OCI-LY7 (cell line): ENCODE measurements at regions not wholly inside any gene's neighbourhood (a gene's known extent, or its start where the extent isn't known, plus 50 kb on each side); places are given as distances from the start of the nearest gene placed in this dataset.

Source experiments
- BruUV-seq: library from RNA; stranded (reverse); fragments of 400-500 nt; replicated peaks from 2 replicates; lab custom pipeline; 2021; lab: Mats Ljungman, UMichigan
- CTCF ChIA-PET: fragments of 300-600 bp; sonication (Branson Sonifier 250); formaldehyde crosslinking; loops from one replicate; lab custom pipeline; 2022; ENCODE audit warnings: antibody characterized with exemption; ENCODE audit not compliant: unreplicated experiment; lab: Charles Lee
- POLR2A ChIA-PET: fragments of 300-600 bp; sonication (Branson Sonifier 250); formaldehyde crosslinking; loops from one replicate; lab custom pipeline; 2022; ENCODE audit warnings: antibody characterized with exemption; lab: Charles Lee
- DNase-seq: peaks from one replicate; pipeline ENCODE4 v3.0.0-alpha.2; 2015; ENCODE audit warnings: low spot score
- H2AFZ ChIP-seq: fragments of 200-600 bp; sonication (generic), shearing (Covaris generic); 2 replicates; pipeline ENCODE4 v1.6.1; 2014; ENCODE audit warnings: mild to moderate bottlenecking, antibody characterized with exemption, low read length, moderate library complexity
- H3K27ac ChIP-seq: fragments of 200-600 bp; sonication (generic); 2 replicates; pipeline ENCODE4 v1.5.1; 2014; ENCODE audit warnings: mixed run types, low read depth, mild to moderate bottlenecking, moderate library complexity, low read length, inconsistent platforms; ENCODE audit not compliant: poor library complexity, severe bottlenecking
- H3K36me3 ChIP-seq: fragments of 200-600 bp; sonication (generic); 2 replicates; pipeline ENCODE4 v1.6.1; 2014; ENCODE audit warnings: mild to moderate bottlenecking, antibody characterized with exemption, low read length, moderate library complexity, mixed read lengths; ENCODE audit not compliant: insufficient read depth
- H3K4me1 ChIP-seq: fragments of 200-600 bp; sonication (generic); 2 replicates; pipeline ENCODE4 v1.5.1; 2014; ENCODE audit warnings: mild to moderate bottlenecking, low read length; ENCODE audit not compliant: insufficient read depth, poor library complexity, severe bottlenecking
- H3K4me2 ChIP-seq: fragments of 200-600 bp; sonication (generic); 2 replicates; pipeline ENCODE4 v1.6.1; 2014; ENCODE audit warnings: mild to moderate bottlenecking, low read length
- H3K4me3 ChIP-seq: fragments of 200-600 bp; sonication (generic); 2 replicates; pipeline ENCODE4 v1.5.1; 2014; ENCODE audit warnings: mild to moderate bottlenecking, low read depth, low read length; ENCODE audit not compliant: poor library complexity, severe bottlenecking
- H3K79me2 ChIP-seq: fragments of 200-600 bp; sonication (generic); 2 replicates; pipeline ENCODE4 v1.6.1; 2016; ENCODE audit warnings: low read depth, mild to moderate bottlenecking, low read length, moderate library complexity, mixed read lengths; ENCODE audit not compliant: insufficient read depth
- H3K9me2 ChIP-seq: fragments of 200-600 bp; sonication (generic); 2 replicates; pipeline ENCODE4 v1.6.1; 2016; ENCODE audit warnings: mild to moderate bottlenecking, low read length, mixed read lengths; ENCODE audit not compliant: insufficient read depth
- H3K9me3 ChIP-seq: fragments of 200-600 bp; sonication (generic); 2 replicates; pipeline ENCODE4 v1.6.1; 2014; ENCODE audit warnings: mild to moderate bottlenecking, mixed run types, low read length, mixed read lengths
- H4K20me1 ChIP-seq: fragments of 200-600 bp; sonication (generic); 2 replicates; pipeline ENCODE4 v1.6.1; 2014; ENCODE audit warnings: mild to moderate bottlenecking, antibody characterized with exemption, low read length, moderate library complexity, mixed read lengths; ENCODE audit not compliant: insufficient read depth
- CTCF ChIP-seq: fragments of 200-600 bp; sonication (generic); conservative IDR thresholded peaks from 2 replicates; pipeline ENCODE4 v1.5.1; 2014; ENCODE audit warnings: mild to moderate bottlenecking, antibody characterized with exemption, low read length, moderate library complexity, mixed read lengths
- EZH2phosphoT487 ChIP-seq: fragments of 200-600 bp; sonication (generic); IDR thresholded peaks from 2 replicates; pipeline ENCODE4 v1.6.1; 2018; ENCODE audit warnings: low read depth, borderline replicate concordance, mild to moderate bottlenecking, mixed run types, antibody characterized with exemption, low read length, moderate library complexity, mixed read lengths
- intact Hi-C: fragments of 100-400 bp; cut with micrococcal nuclease; formaldehyde crosslinking; loops from one replicate; pipeline ENCODE4 v1.10.0; 2022; ENCODE audit not compliant: unreplicated experiment

GRCh38 chr7:33661430-33662160 lies 243.7 kb upstream of the BMPER start:
- TF ChIP-seq CTCF: no peak
- H3K9me2 ChIP-seq: no peaks in the 10 kb centered on the region
- no peaks in the 10 kb centered on the region for H3K79me2 ChIP-seq
- no peaks in the 10 kb centered on the region for H3K4me1 ChIP-seq
- no peak overlapping the region for H3K27ac ChIP-seq
- POLR2A ChIA-PET: no interaction called here
- H2AFZ ChIP-seq: no peak overlapping the region
- BruUV-seq: no TSS peak
- DNase-seq: no peak
- H3K36me3 ChIP-seq: no peaks in the 10 kb centered on the region
- no peaks in the 10 kb centered on the region for H4K20me1 ChIP-seq
- CTCF ChIA-PET: no interaction called here
- intact Hi-C loops: no loop called here
- H3K4me2 ChIP-seq: no peak overlapping the region
- H3K9me3 ChIP-seq: no peaks in the 10 kb centered on the region
- no peak overlapping the region for H3K4me3 ChIP-seq

- Histone ChIP-seq H3K9me2 (no peaks in the 10 kb centered on the region), H3K4me2 (no peak overlapping the region), H4K20me1 (no peaks in the 10 kb centered on the region), H3K27ac (no peak overlapping the region), H3K4me1 (peaks cover 8% of the 10 kb centered on the region), H3K36me3 (no peaks in the 10 kb centered on the region), H2AFZ (no peak overlapping the region), H3K9me3 (no peaks in the 10 kb centered on the region), H3K4me3 (no peak overlapping the region), H3K79me2 (no peaks in the 10 kb centered on the region)
- ChIA-PET POLR2A (no interaction called here), CTCF (no interaction called here)
- TF ChIP-seq CTCF: no peak
- no peak for TF ChIP-seq EZH2phosphoT487
- intact Hi-C loops: no loop called here
- BruUV-seq: no TSS peak
- DNase-seq: no peak
These were observed 238.8 kb upstream of the BMPER start for GRCh38 chr7:33666531-33666930.

GRCh38 chr7:33667196-33667595 lies 238.1 kb upstream of the BMPER start:
- TF ChIP-seq EZH2phosphoT487 (no peak), CTCF (no peak)
- Histone ChIP-seq H3K4me3 (no peak overlapping the region), H4K20me1 (no peaks in the 10 kb centered on the region), H3K4me1 (peaks cover 15% of the 10 kb centered on the region), H3K9me2 (no peaks in the 10 kb centered on the region), H3K9me3 (no peaks in the 10 kb centered on the region), H2AFZ (no peak overlapping the region), H3K4me2 (no peak overlapping the region), H3K27ac (no peak overlapping the region), H3K36me3 (no peaks in the 10 kb centered on the region), H3K79me2 (no peaks in the 10 kb centered on the region)
- no peak for DNase-seq
- intact Hi-C loops: no loop called here
- no TSS peak for BruUV-seq
- ChIA-PET CTCF (no interaction called here), POLR2A (no interaction called here)
